Peyer's patch (tissue), 4 donors: ENCODE measurements at regions not wholly inside any gene's neighbourhood (a gene's known extent, or its start where the extent isn't known, plus 50 kb on each side); places are given as distances from the start of the nearest gene placed in this dataset.

Experiments
- POLR2A ChIP-seq, 2 donors: fragments of 450-650 bp; IDR thresholded peaks; one replicate each; pipeline ENCODE4 v1.5.1; 2017; ENCODE audit warnings: antibody characterized with exemption in 2 of 2, mild to moderate bottlenecking in 2 of 2, moderate library complexity in 2 of 2
- TF ChIP-seq, protein P1 (sequence below), 6 experiments: fragments of 450-650 bp in 4 of 6; fragments of 200-600 bp in 2 of 6; sonication (generic) in 1 of 6; IDR thresholded peaks; one replicate each; pipeline ENCODE4 v1.5.1; 2017 to 2019; ENCODE audit warnings: antibody characterized with exemption in 6 of 6, mild to moderate bottlenecking in 3 of 6, moderate library complexity in 1 of 6

DNA sequence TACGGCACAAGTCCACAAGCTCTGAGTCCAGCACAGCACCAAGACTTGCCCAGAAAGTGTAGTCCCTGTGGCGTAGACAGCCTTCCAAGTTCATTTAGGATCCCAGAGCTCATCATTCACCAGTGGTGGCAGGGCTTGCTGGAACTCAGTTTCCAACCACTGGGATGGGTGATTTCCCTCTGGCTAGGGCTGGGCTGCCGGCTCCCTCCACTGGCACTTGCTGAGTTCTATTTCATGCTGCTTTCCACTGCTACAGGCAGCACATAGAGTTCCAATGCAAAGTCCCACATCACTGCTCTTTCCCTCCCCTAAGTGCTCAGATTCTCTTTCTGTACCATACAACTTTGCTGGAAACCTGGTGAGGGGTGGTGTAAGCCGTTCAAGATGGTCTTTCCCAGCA, 510.3 kb upstream of the TMPRSS15 start:
- TF ChIP-seq, protein P1, sequence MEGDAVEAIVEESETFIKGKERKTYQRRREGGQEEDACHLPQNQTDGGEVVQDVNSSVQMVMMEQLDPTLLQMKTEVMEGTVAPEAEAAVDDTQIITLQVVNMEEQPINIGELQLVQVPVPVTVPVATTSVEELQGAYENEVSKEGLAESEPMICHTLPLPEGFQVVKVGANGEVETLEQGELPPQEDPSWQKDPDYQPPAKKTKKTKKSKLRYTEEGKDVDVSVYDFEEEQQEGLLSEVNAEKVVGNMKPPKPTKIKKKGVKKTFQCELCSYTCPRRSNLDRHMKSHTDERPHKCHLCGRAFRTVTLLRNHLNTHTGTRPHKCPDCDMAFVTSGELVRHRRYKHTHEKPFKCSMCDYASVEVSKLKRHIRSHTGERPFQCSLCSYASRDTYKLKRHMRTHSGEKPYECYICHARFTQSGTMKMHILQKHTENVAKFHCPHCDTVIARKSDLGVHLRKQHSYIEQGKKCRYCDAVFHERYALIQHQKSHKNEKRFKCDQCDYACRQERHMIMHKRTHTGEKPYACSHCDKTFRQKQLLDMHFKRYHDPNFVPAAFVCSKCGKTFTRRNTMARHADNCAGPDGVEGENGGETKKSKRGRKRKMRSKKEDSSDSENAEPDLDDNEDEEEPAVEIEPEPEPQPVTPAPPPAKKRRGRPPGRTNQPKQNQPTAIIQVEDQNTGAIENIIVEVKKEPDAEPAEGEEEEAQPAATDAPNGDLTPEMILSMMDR (IDR thresholded peaks at IDR 0.05), result no peak
- TF ChIP-seq POLR2A (IDR thresholded peaks at IDR 0.05), result no peak
